ENCODE measurements at regions not wholly inside any gene's neighbourhood (a gene's known extent, or its start where the extent isn't known, plus 50 kb on each side); places are given as distances from the start of the nearest gene placed in this dataset.
A peak's percentile ranks its signal among the peaks of the same experiment; 100 is the strongest.

DNA sequence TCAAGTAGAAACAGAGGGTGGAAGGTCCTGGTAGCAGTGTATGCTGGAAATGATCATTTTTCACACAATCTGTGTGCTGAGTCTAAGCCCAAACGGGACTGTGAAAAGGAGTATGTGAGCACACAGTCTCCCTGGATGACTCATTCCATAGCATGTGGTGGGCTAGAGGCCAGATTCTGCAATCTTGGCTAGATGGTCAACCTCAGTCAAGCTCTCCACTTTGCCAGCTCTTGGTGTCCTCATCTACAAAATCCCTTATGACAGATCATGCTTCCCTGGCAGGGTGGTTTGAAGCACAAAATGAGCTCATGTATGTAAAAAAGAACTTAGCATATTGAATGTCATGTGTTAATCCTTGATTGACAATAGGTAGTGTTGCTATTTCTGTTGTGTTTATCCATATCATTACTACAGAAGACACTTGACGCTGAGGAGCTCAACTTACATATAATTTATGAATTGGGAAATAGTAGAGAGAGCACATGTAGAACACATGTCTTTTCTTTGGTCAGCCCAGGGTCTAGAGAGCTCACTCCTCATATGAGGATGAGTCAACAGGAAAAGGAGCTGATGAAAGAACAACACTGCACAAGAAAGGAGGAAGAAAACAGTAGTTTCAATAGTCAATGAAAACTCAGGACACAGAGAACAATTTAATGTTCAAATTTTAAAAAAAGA, 517.5 kb downstream of the BCL11B start:
- DNase-seq, result no peak

DNA sequence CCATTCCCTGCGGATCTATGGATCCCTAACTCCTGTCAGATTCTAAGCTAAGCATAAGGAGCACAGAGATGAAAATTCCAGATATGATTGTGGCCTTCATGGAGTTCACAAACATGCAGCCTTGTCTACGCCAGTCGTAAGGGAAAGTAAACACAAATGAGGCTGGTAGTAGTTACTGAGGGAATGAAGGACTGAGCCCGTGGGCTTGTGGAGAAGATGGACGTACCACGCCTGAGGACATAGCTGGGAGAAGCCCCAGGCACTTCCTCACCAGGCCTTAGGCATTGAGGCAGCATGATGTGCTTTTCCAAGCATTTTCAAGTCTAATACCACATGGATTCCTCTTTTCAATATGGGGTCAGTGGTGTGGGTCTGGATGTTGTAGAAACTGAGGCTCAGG, 515.2 kb downstream of the BCL11B start:
- DNase-seq, result no peak

DNA sequence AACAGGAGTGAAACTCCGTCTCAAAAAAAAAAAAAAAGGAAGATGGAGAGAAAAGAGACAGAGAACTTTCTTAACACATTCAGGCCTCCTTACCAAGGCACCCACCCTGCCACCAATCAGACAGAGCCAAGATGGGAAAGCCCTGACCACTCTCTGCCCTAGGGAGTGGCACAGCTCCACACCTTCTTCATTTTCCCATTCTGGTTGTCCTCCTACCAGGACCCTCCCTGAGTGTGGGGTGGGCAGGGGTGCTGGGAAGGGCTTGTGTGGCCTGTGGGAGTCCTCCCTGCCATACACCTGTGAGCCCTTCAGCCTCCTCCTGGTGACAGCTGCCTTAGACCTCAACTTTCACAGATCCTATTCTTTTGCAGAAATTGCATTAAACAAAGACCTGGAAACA, 513.6 kb downstream of the BCL11B start:
- DNase-seq, result no peak

DNA sequence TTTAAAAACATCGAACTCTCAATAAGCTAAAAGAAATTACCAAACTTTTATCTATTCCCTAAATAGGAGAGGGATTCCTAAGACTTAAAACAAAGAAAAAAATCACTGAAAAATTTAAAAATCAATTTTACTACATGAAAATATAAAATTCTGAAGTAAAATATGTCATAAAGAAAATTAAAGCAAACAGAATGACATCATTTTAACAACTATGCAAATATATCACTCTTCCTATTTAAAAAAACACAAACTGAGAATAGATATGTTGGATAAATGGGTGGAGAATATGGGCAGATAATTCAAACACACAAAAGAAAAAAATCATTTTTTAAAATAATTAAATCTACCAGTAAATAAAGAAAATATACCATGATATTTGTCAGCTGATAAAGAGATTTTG, 510.0 kb downstream of the BCL11B start:
- no peak for DNase-seq

GRCh38 chr14:98766818-98767217, 505.2 kb downstream of the BCL11B start:
- DNase-seq, result peak; percentile 46

- DNase-seq, result peak; percentile 54
Measured at GRCh38 chr14:98769326-98769725, 502.7 kb downstream of the BCL11B start.

DNA sequence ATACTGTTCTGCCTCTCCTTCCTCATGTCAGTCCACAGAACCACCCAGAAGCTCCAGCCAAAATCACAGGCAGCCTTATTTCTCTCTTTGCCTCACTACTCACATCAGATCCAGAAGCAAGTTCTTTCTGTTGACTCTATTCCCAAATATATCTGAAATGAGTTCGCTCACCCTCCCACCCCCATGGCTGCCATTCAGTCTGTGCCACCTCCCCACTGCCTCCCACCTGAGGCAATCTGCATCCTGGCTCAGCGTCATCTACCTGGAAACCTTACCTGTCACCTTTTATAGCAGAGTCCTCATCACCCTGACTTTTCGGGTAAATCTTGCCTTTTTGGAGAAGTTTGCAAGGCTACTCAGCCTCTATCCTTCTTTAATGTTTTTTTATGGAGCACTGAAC, 501.8 kb downstream of the BCL11B start:
- no peak for DNase-seq

GRCh38 chr14:98773814-98774213, 498.2 kb downstream of the BCL11B start:
- DNase-seq, result peak; percentile 39

- DNase-seq, result peak; percentile 7
Measured at GRCh38 chr14:98775892-98776291, 496.1 kb downstream of the BCL11B start.

- DNase-seq, result peak; percentile 46
Measured at GRCh38 chr14:98782062-98782461, 489.9 kb downstream of the BCL11B start.

- DNase-seq, result no peak
Measured at GRCh38 chr14:98785578-98785977, 486.4 kb downstream of the BCL11B start.

- DNase-seq, result peak; percentile 23
Measured at GRCh38 chr14:98786456-98786855, 485.5 kb downstream of the BCL11B start.

GRCh38 chr14:98791661-98792060, 480.3 kb downstream of the BCL11B start:
- DNase-seq, result peak; percentile 11

GRCh38 chr14:98792171-98792570, 479.8 kb downstream of the BCL11B start:
- DNase-seq, result no peak

- peak; percentile 57 for DNase-seq
Measured at GRCh38 chr14:98798099-98798498, 473.9 kb downstream of the BCL11B start.

GRCh38 chr14:98799891-98800290, 472.1 kb downstream of the BCL11B start:
- DNase-seq, result peak; percentile 1

GRCh38 chr14:98802044-98802443, 470.0 kb downstream of the BCL11B start:
- no peak for DNase-seq

- DNase-seq, result no peak
Measured at GRCh38 chr14:98803196-98803595, 468.8 kb downstream of the BCL11B start.

DNA sequence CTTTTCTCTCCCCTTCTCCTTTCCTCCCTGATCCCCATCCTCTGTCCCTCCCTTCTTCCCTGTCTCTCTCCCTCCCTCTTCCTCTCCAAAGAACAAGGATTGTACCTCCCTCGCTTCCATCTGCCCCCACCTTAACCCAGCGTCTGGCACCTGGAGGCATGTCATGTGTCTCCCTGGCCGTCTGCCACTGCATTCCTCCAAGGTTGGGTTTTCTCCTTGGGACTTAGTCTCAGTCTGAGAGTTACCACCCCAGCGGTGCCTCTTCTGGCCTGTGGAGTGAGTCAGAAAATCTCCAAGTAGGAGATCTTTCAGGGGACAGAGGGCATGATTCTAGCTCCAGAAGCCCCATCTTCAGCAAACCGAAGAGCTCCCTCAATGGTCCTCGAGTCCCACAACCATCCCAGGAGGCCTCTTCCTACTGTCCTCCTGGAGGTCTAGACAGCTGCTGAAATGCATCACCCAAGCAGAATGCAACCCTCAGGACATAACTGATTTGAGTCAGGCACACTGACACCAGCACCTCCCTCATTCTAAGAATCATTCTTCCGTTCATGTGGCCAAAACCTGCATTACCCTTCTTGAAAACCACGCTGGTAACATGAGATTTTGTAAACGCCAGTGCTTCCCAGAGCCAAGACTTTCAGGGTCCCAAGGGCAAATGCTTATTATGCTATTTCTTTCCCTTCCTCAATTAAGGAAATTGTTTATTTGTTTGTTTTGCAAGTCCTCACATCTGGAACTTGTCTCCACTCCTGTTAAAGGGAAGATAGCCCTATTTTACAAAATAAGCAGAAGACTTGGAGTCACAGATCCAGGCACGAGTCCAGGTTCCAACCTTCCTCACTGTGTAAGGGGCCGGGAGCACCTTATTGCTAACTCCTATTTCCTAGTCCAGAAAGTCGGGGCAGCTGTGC, 463.2 kb downstream of the BCL11B start:
- no peak for DNase-seq

- peak; percentile 35 for DNase-seq
Measured at GRCh38 chr14:98816195-98816594, 455.8 kb downstream of the BCL11B start.

- DNase-seq, result no peak
Measured at GRCh38 chr14:98816720-98817119, 455.3 kb downstream of the BCL11B start.

DNA sequence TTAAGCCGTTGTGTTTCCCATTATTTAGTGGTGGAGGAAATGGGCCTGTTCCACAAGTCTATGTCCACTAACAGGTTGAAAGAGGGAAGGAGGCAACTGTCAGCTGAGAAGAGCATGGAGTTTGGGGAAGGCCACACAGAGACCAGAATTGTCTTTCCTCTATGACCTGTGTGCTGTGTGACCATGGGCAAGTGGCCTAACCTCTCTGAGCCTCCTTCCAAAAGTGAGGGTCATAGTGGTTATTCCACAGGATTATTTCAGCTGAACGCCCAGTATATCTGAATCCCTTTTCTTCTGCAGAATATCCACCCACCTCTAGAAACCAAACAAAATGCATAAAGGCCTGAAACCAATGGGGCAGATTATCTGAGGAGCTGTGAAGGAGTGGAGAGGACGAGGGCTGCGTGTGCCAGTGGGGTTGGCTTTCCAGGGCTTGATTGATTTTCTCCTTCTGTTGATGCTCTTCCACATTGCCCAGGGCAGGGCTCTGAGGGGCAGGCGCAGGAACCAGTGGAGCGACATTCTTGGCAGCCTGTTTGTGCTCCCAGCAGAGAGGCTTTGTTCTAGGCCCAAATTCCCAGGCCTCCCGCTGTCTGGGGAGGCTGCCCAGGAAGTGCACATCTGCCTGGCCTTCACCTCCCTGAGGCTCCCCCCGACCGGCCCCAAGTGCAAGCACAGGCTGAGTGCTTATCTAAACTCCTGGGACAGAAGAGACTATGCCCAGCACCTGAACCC, 452.7 kb downstream of the BCL11B start:
- peak; percentile 98 for DNase-seq

- DNase-seq, result no peak
Measured at GRCh38 chr14:98819867-98820206, 452.2 kb downstream of the BCL11B start.

DNA sequence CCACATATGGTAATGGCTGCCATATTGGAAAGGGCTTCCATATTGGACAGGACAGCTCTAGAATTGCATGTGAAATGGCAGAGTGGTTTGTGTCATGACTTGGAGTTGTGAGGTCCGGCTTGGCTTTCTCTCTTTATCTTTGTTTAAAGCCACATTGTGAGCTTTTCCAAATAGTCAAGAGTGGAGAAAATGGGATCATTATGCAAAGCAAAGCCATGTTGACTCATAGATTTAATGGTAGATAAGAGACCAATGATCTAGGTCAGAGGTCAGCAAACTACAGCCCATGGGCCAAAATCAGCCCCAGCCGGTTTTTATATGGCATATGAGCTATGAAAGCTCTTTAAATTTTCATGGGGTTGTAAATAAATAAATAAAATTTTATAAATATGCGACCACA, 449.1 kb downstream of the BCL11B start:
- no peak for DNase-seq
